HEK293 (cell line): ENCODE measurements at regions not wholly inside any gene's neighbourhood (a gene's known extent, or its start where the extent isn't known, plus 50 kb on each side); places are given as distances from the start of the nearest gene placed in this dataset.

Experiments
- CTCF ChIA-PET: fragments of 350-600 bp; formaldehyde crosslinking; extraction: SDS; loops from one replicate; lab custom pipeline; 2021; ENCODE audit warnings: antibody characterized with exemption; lab: Yijun Ruan, JAX
- POLR2A ChIA-PET: fragments of 300-600 bp; formaldehyde crosslinking; extraction: SDS; loops from one replicate; lab custom pipeline; 2020; ENCODE audit warnings: antibody characterized with exemption, inconsistent platforms; lab: Yijun Ruan, JAX
- H3K27ac ChIP-seq: fragments of 200-500 bp; sonication (Bioruptor generic); 2 replicates; pipeline ENCODE4 v1.5.1; 2014; ENCODE audit warnings: low read depth, low read length, control low read depth, inconsistent platforms; ENCODE audit errors: extremely low read depth
- H3K36me3 ChIP-seq, 2 experiments: fragments of 200-500 bp in 1 of 2; sonication (Bioruptor generic) in 1 of 2; 1 replicate in 1 of 2; 2 replicates in 1 of 2; pipeline ENCODE4 v1.5.1; 2014 to 2017; ENCODE audit warnings: inconsistent platforms in 2 of 2, low read length in 2 of 2; ENCODE audit not compliant: control insufficient read depth in 2 of 2, insufficient read depth in 1 of 2
- H3K4me1 ChIP-seq: fragments of 200-500 bp; sonication (Bioruptor generic); 2 replicates; pipeline ENCODE4 v1.5.1; 2014; ENCODE audit warnings: mild to moderate bottlenecking, low read length, inconsistent platforms; ENCODE audit not compliant: control insufficient read depth, insufficient read depth
- H3K4me3 ChIP-seq: 2 replicates; pipeline ENCODE4 v1.5.1; 2011; ENCODE audit warnings: low read depth, mild to moderate bottlenecking, control low read depth, low read length, moderate library complexity
- H3K9me3 ChIP-seq: fragments of 200-500 bp; sonication (Bioruptor generic); 2 replicates; pipeline ENCODE4 v1.5.1; 2014; ENCODE audit warnings: low read depth, low read length, inconsistent platforms; ENCODE audit not compliant: control insufficient read depth, insufficient read depth
- GFI1B ChIP-seq: fragments of 450-650 bp; formaldehyde crosslinking; IDR thresholded peaks from 2 replicates; pipeline ENCODE4 v1.5.1; 2016; ENCODE audit warnings: missing biosample characterization, missing genetic modification characterization
- GLIS1 ChIP-seq: fragments of 450-650 bp; formaldehyde crosslinking; IDR thresholded peaks from 2 replicates; pipeline ENCODE4 v1.5.1; 2016; ENCODE audit warnings: missing biosample characterization, missing genetic modification characterization
- MZF1 ChIP-seq: fragments of 450-650 bp; formaldehyde crosslinking; IDR thresholded peaks from 2 replicates; pipeline ENCODE4 v1.5.1; 2017; ENCODE audit warnings: missing biosample characterization, missing genetic modification characterization, borderline replicate concordance
- YY1 ChIP-seq: fragments of 450-650 bp; formaldehyde crosslinking; IDR thresholded peaks from 2 replicates; pipeline ENCODE4 v1.5.1; 2018; ENCODE audit warnings: missing biosample characterization, missing genetic modification characterization
- ZBTB17 ChIP-seq: fragments of 450-650 bp; formaldehyde crosslinking; IDR thresholded peaks from 2 replicates; pipeline ENCODE4 v1.5.1; 2016; ENCODE audit warnings: missing biosample characterization, missing genetic modification characterization
- ZBTB48 ChIP-seq: fragments of 450-650 bp; formaldehyde crosslinking; IDR thresholded peaks from 2 replicates; pipeline ENCODE4 v1.5.1; 2016; ENCODE audit warnings: missing biosample characterization, missing genetic modification characterization
- ZFP3 ChIP-seq: fragments of 450-650 bp; formaldehyde crosslinking; IDR thresholded peaks from 2 replicates; pipeline ENCODE4 v1.5.1; 2016; ENCODE audit warnings: low read depth, missing biosample characterization, missing genetic modification characterization
- ZNF133 ChIP-seq: fragments of 450-650 bp; formaldehyde crosslinking; IDR thresholded peaks from 2 replicates; pipeline ENCODE4 v1.5.1; 2016; ENCODE audit warnings: missing biosample characterization, missing genetic modification characterization
- ZNF148 ChIP-seq: fragments of 450-650 bp; formaldehyde crosslinking; IDR thresholded peaks from 2 replicates; pipeline ENCODE4 v1.5.0; 2017; ENCODE audit warnings: missing biosample characterization, missing genetic modification characterization, borderline replicate concordance
- ZNF19 ChIP-seq: fragments of 450-650 bp; formaldehyde crosslinking; IDR thresholded peaks from 2 replicates; pipeline ENCODE4; 2016; ENCODE audit warnings: missing biosample characterization, missing genetic modification characterization, low read depth
- ZNF266 ChIP-seq: fragments of 450-650 bp; formaldehyde crosslinking; IDR thresholded peaks from 2 replicates; pipeline ENCODE4 v1.5.1; 2016; ENCODE audit warnings: missing biosample characterization, missing genetic modification characterization, low read depth
- ZNF292 ChIP-seq: fragments of 450-650 bp; formaldehyde crosslinking; IDR thresholded peaks from 2 replicates; pipeline ENCODE4 v1.5.1; 2016; ENCODE audit warnings: low read depth, missing biosample characterization, missing genetic modification characterization, borderline replicate concordance
- ZNF391 ChIP-seq: fragments of 450-650 bp; formaldehyde crosslinking; IDR thresholded peaks from 2 replicates; pipeline ENCODE4 v1.5.1; 2016; ENCODE audit warnings: low read depth, missing biosample characterization, missing genetic modification characterization, borderline replicate concordance
- ZNF529 ChIP-seq: fragments of 450-650 bp; formaldehyde crosslinking; IDR thresholded peaks from 2 replicates; pipeline ENCODE4 v1.5.1; 2017; ENCODE audit warnings: missing genetic modification characterization, missing biosample characterization; ENCODE audit not compliant: insufficient replicate concordance
- ZNF544 ChIP-seq: fragments of 450-650 bp; formaldehyde crosslinking; IDR thresholded peaks from 2 replicates; pipeline ENCODE4 v1.5.0; 2017; ENCODE audit warnings: missing biosample characterization, missing genetic modification characterization
- ZNF548 ChIP-seq: fragments of 450-650 bp; formaldehyde crosslinking; IDR thresholded peaks from 2 replicates; pipeline ENCODE4 v1.5.1; 2016; ENCODE audit warnings: missing biosample characterization, missing genetic modification characterization
- ZNF837 ChIP-seq: fragments of 450-650 bp; formaldehyde crosslinking; IDR thresholded peaks from 2 replicates; pipeline ENCODE4 v1.5.1; 2016; ENCODE audit warnings: missing biosample characterization, missing genetic modification characterization
- ZNF843 ChIP-seq: fragments of 450-650 bp; formaldehyde crosslinking; IDR thresholded peaks from 2 replicates; pipeline ENCODE4 v1.5.1; 2016; ENCODE audit warnings: missing biosample characterization, missing genetic modification characterization
- ZSCAN18 ChIP-seq: fragments of 450-650 bp; formaldehyde crosslinking; IDR thresholded peaks from 2 replicates; pipeline ENCODE4 v1.5.1; 2016; ENCODE audit warnings: missing biosample characterization, missing genetic modification characterization
- ZSCAN30 ChIP-seq: fragments of 450-650 bp; IDR thresholded peaks from 2 replicates; pipeline ENCODE4 v1.5.1; 2018; ENCODE audit warnings: missing biosample characterization, mild to moderate bottlenecking, missing genetic modification characterization, moderate library complexity
- TF ChIP-seq, protein P1 (sequence below): fragments of 450-650 bp; formaldehyde crosslinking; IDR thresholded peaks from 2 replicates; pipeline ENCODE4 v1.5.1; 2017; ENCODE audit warnings: missing biosample characterization, missing genetic modification characterization
- TF ChIP-seq, protein P2 (sequence below): fragments of 450-650 bp; formaldehyde crosslinking; IDR thresholded peaks from 2 replicates; pipeline ENCODE4 v1.5.1; 2017; ENCODE audit warnings: missing biosample characterization, missing genetic modification characterization
- TF ChIP-seq, protein P3 (sequence below): fragments of 450-650 bp; formaldehyde crosslinking; conservative IDR thresholded peaks from 2 replicates; pipeline ENCODE4 v1.5.1; 2016; ENCODE audit warnings: low read depth, missing biosample characterization, missing genetic modification characterization

DNA sequence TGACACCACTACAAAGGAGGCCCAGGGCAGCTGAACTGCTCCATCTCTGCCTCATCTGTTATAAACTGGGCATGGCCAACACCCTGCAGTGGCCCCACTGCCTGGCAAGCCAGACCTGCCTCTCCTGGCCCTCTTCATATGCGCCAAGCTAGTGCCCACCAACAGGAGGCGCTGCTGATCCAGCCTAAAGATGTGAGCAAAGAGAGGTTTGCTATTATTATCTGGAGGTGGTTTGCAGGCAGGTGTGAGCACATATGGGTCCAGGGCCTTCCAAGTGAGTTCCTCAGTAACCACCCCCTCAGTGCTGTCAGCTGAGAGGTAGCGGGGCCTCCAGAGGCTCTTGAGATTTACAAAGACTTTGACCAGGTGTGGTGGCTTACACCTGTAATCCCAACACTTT lies 232.2 kb downstream of the SYK start:
- Histone ChIP-seq H3K9me3 (no peaks in the 10 kb centered on the region), H3K4me3 (no peak overlapping the region), H3K36me3 (no peaks in the 10 kb centered on the region), H3K27ac (no peak overlapping the region), H3K4me1 (peaks cover 4% of the 10 kb centered on the region; the same call in 1 of the 2 replicates)
- ChIA-PET CTCF (interaction anchor here (0.6 to 1.4 kb wide), 9 partner anchors 10 to 399 kb away, joined by 3 to 5 read pairs (median 3); no protein-coding TSS in a partner anchor), POLR2A (no interaction called here)
- TF ChIP-seq ZBTB48: no peak
- TF ChIP-seq ZNF19: no peak
- TF ChIP-seq GFI1B: no peak
- no peak for TF ChIP-seq ZNF837 (tag by site-specific recombination)
- no peak for TF ChIP-seq YY1
- TF ChIP-seq ZNF391 (tag by site-specific recombination): no peak

- ChIA-PET CTCF (interaction anchor here (0.6 to 1.1 kb wide), 4 partner anchors 11 to 399 kb away, joined by 3 to 4 read pairs (median 3); no protein-coding TSS in a partner anchor), POLR2A (interaction anchor here (0.7 kb wide), 1 partner anchor 22 kb away, joined by 3 read pairs; no protein-coding TSS in a partner anchor)
Measured at GRCh38 chr9:91034521-91034920, 232.9 kb downstream of the SYK start.

More at GRCh38 chr9:91034521-91034920, 232.9 kb downstream of the SYK start:
- no peak overlapping the region for H3K4me3 ChIP-seq
- TF ChIP-seq ZFP3 (tag by site-specific recombination): no peak
- no peak for TF ChIP-seq ZNF148 (tag by site-specific recombination)
- TF ChIP-seq ZNF843 (tag by site-specific recombination): no peak
- TF ChIP-seq, protein P1, sequence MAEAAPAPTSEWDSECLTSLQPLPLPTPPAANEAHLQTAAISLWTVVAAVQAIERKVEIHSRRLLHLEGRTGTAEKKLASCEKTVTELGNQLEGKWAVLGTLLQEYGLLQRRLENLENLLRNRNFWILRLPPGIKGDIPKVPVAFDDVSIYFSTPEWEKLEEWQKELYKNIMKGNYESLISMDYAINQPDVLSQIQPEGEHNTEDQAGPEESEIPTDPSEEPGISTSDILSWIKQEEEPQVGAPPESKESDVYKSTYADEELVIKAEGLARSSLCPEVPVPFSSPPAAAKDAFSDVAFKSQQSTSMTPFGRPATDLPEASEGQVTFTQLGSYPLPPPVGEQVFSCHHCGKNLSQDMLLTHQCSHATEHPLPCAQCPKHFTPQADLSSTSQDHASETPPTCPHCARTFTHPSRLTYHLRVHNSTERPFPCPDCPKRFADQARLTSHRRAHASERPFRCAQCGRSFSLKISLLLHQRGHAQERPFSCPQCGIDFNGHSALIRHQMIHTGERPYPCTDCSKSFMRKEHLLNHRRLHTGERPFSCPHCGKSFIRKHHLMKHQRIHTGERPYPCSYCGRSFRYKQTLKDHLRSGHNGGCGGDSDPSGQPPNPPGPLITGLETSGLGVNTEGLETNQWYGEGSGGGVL (tag by site-specific recombination): no peak
- no peak for TF ChIP-seq ZNF292 (tag by site-specific recombination)
- no peak for TF ChIP-seq ZSCAN18 (tag by site-specific recombination)
- no peak for TF ChIP-seq ZNF133 (tag by site-specific recombination)
- no peak for TF ChIP-seq ZBTB17 (tag by site-specific recombination)
- TF ChIP-seq MZF1: no peak
- no peak for TF ChIP-seq ZNF529
- TF ChIP-seq, protein P2, sequence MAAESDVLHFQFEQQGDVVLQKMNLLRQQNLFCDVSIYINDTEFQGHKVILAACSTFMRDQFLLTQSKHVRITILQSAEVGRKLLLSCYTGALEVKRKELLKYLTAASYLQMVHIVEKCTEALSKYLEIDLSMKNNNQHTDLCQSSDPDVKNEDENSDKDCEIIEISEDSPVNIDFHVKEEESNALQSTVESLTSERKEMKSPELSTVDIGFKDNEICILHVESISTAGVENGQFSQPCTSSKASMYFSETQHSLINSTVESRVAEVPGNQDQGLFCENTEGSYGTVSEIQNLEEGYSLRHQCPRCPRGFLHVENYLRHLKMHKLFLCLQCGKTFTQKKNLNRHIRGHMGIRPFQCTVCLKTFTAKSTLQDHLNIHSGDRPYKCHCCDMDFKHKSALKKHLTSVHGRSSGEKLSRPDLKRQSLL: no peak
- TF ChIP-seq ZNF544: no peak
- no peak for TF ChIP-seq GLIS1 (tag by site-specific recombination)
- no peak for TF ChIP-seq ZNF548 (tag by site-specific recombination)
- TF ChIP-seq ZNF266: no peak
- no peak for TF ChIP-seq ZSCAN30
- TF ChIP-seq, protein P3, sequence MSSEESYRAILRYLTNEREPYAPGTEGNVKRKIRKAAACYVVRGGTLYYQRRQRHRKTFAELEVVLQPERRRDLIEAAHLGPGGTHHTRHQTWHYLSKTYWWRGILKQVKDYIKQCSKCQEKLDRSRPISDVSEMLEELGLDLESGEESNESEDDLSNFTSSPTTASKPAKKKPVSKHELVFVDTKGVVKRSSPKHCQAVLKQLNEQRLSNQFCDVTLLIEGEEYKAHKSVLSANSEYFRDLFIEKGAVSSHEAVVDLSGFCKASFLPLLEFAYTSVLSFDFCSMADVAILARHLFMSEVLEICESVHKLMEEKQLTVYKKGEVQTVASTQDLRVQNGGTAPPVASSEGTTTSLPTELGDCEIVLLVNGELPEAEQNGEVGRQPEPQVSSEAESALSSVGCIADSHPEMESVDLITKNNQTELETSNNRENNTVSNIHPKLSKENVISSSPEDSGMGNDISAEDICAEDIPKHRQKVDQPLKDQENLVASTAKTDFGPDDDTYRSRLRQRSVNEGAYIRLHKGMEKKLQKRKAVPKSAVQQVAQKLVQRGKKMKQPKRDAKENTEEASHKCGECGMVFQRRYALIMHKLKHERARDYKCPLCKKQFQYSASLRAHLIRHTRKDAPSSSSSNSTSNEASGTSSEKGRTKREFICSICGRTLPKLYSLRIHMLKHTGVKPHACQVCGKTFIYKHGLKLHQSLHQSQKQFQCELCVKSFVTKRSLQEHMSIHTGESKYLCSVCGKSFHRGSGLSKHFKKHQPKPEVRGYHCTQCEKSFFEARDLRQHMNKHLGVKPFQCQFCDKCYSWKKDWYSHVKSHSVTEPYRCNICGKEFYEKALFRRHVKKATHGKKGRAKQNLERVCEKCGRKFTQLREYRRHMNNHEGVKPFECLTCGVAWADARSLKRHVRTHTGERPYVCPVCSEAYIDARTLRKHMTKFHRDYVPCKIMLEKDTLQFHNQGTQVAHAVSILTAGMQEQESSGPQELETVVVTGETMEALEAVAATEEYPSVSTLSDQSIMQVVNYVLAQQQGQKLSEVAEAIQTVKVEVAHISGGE (tag by site-specific recombination): no peak
- TF ChIP-seq, all 188 proteins: peak for 0
- no peaks in the 10 kb centered on the region for H3K9me3 ChIP-seq
- peaks cover 4% of the 10 kb centered on the region; the same call in 1 of the 2 replicates for H3K4me1 ChIP-seq
- H3K36me3 ChIP-seq: no peaks in the 10 kb centered on the region
- H3K27ac ChIP-seq: no peak overlapping the region
